ENCODE measurements at regions not wholly inside any gene's neighbourhood (a gene's known extent, or its start where the extent isn't known, plus 50 kb on each side); places are given as distances from the start of the nearest gene placed in this dataset.
"Not testable (repeated sequence)": the region's sequence is repeated elsewhere in the genome, so short reads cannot be mapped to it uniquely, and the experiment has no call there.

DNA sequence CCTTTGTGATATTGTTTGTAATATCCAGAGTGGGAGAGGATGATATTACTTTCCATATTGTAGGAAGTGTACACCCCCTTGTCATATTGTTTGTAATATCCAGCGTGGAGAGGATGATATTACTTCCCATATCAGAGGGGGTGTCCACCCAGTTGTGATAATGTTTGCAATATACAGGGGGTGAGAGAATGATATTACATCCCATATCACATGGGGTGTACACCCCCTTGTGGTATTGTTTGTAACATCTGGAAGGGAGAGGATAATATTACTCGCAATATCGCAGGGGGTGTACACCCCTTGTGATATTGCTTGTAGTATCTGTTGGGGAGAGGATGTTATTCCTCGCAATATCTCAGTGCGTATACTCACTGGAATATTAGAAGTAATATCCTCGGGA, 61.5 kb downstream of the PRSS23 start:
- H3K4me1 Mint-ChIP-seq (ENCODE audit: low read depth), result no peaks in the 10 kb centered on the region
- H3K36me3 Mint-ChIP-seq (ENCODE audit: low read depth), result no peaks in the 10 kb centered on the region
- H3K27ac Mint-ChIP-seq, result no peak overlapping the region
- no peaks in the 10 kb centered on the region for H3K9me3 Mint-ChIP-seq
- peaks cover 11% of the 10 kb centered on the region for H3K27me3 Mint-ChIP-seq (ENCODE audit: low read depth)
- CTCF ChIA-PET, result no interaction called here
- DNase-seq, result no peak
- no peak overlapping the region for H3K4me3 Mint-ChIP-seq
- intact Hi-C loops (cut with micrococcal nuclease), result no loop called here

DNA sequence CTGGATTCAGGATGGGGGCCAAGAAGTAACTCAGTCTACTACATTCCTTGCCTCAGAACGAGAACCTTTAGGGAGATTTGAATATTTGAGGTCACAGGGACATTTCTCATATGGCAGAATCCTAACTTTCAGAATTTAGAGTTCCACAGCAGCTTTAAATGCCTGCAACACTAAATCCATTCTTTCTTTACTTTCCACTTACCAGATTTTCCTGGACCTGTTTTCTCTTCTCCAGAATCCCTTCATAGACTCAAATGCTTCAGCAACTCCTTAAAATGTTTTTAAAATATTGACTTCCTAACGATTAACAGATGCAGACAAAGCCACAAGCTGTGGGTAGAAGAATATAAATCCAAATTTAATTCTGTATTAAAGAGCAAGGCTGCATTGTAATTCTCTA, 63.1 kb downstream of the PRSS23 start:
- H3K27ac Mint-ChIP-seq, result no peak overlapping the region
- no peaks in the 10 kb centered on the region for H3K9me3 Mint-ChIP-seq
- intact Hi-C loops (cut with micrococcal nuclease), result no loop called here
- H3K36me3 Mint-ChIP-seq (ENCODE audit: low read depth), result no peaks in the 10 kb centered on the region
- CTCF ChIA-PET, result no interaction called here
- DNase-seq, result no peak
- H3K4me3 Mint-ChIP-seq, result no peak overlapping the region
- no peaks in the 10 kb centered on the region for H3K4me1 Mint-ChIP-seq (ENCODE audit: low read depth)
- peaks cover 8% of the 10 kb centered on the region for H3K27me3 Mint-ChIP-seq (ENCODE audit: low read depth)

DNA sequence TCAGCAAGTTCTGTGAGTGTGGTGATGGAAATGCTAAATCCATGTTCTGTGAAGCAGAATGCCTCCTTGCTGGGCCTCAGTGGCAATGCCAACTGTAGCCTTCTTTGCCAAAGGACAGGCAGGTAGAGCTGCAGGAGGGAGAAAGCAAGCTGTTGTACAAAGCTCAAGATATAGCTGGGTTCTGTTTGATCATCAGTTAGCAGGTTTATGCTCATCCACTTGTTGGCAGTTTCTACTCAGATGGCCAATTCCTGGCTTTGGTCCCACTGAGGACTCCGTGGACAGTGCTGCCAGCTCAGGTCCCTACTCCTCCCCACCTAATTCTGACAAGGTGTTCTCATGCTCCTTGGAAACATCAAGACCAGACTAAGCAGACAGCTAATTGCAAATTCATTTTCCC, 65.1 kb downstream of the PRSS23 start:
- no peaks in the 10 kb centered on the region for H3K4me1 Mint-ChIP-seq (ENCODE audit: low read depth)
- DNase-seq, result no peak
- no peak overlapping the region for H3K4me3 Mint-ChIP-seq
- intact Hi-C loops (cut with micrococcal nuclease), result no loop called here
- H3K27me3 Mint-ChIP-seq (ENCODE audit: low read depth), result no peaks in the 10 kb centered on the region
- H3K9me3 Mint-ChIP-seq, result no peaks in the 10 kb centered on the region
- CTCF ChIA-PET, result no interaction called here
- no peak overlapping the region for H3K27ac Mint-ChIP-seq
- H3K36me3 Mint-ChIP-seq (ENCODE audit: low read depth), result no peaks in the 10 kb centered on the region

DNA sequence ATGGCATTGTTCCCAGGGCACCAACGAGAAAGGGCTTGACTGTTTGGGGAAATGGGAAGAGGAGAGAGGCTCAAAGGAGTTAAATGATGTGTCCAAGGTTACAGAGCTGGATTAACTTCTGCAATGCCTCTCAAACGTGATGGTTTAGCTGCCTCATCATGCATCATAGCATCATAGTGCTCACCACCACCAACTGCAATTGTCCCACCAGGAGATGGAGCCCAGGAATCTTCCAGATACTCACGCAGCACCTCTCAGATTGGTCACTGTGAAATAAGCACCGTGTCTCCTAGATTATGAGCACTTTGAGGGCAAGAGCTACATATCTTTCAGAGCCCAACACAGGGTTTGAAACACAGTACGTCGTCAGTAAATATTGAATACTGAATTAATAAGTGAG, 69.2 kb downstream of the PRSS23 start:
- Mint-ChIP-seq H3K4me1 (ENCODE audit: low read depth) (no peaks in the 10 kb centered on the region), H3K36me3 (ENCODE audit: low read depth) (no peaks in the 10 kb centered on the region), H3K9me3 (no peaks in the 10 kb centered on the region), H3K27ac (no peak overlapping the region), H3K27me3 (ENCODE audit: low read depth) (no peaks in the 10 kb centered on the region), H3K4me3 (no peak overlapping the region)
- DNase-seq, result no peak
- CTCF ChIA-PET, result interaction anchor here (0.6 to 4.4 kb wide), 7 partner anchors 23 to 415 kb away, joined by 3 to 38 read pairs (median 4); no protein-coding TSS in a partner anchor
- intact Hi-C loops (cut with micrococcal nuclease), result no loop called here

DNA sequence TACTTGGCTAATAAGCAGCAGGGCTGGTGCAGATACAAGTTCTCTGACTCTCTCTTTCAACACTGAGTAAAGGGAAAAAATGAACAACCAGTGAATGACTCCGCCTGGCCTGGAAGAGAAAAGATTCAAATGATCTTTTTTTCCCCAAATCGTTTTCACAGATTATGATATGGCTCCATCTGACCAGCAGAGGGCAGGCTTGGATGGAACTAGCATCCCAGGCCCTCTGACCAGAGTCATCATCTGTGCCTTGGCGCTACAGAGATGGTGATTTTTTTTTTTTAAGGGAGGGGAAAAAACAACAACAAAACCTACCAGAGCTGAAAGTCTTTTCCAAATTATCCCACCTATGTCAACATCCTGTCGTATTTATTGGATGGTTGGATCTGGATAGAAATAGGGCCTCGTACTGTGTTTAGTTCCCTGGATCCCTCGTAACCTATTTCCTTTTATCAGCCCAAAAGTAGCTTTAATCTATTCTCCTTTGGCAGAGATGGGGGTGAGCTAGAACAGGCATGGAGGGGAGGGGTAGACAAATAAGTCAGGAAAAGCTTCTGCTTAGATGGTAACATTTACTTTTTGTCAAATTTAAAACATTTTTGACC, 69.7 kb downstream of the PRSS23 start:
- peak; percentile 73 for DNase-seq
- Mint-ChIP-seq H3K36me3 (ENCODE audit: low read depth) (no peaks in the 10 kb centered on the region), H3K27me3 (ENCODE audit: low read depth) (no peaks in the 10 kb centered on the region), H3K4me1 (ENCODE audit: low read depth) (no peaks in the 10 kb centered on the region), H3K9me3 (no peaks in the 10 kb centered on the region), H3K4me3 (no peak overlapping the region), H3K27ac (no peak overlapping the region)
- CTCF ChIA-PET, result interaction anchor here (0.6 to 4.4 kb wide), 15 partner anchors 17 to 429 kb away, joined by 3 to 38 read pairs (median 4); no protein-coding TSS in a partner anchor
- intact Hi-C loops (cut with micrococcal nuclease), result loop anchor here (1.0 kb wide), 4 partner anchors 33 to 551 kb away; no protein-coding TSS in a partner anchor

DNA sequence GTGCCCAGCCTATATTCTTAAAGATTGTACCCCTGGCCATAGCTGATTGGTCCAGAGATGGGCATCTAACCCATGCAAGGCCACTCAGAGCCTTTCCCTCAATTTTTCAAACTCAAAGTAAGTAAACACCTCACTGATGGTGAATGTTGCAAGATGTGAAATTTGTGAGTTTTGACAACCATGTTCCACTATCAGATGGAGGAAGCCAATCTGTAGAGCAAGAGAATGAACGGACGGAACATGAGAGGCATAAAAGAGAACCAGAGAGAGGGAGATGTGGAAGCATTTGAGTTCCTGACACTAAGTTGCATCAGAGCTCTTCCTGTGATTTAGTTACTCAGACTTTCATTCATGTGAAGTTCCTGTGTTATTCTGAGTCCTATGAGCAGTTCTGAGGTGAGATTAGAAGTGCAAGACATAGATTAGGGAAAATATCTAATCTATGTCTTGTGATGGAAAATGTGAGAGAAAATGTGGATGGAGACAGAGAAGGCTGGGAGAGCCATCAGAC, 73.3 kb downstream of the PRSS23 start:
- H3K4me3 Mint-ChIP-seq, result no peak overlapping the region
- H3K36me3 Mint-ChIP-seq (ENCODE audit: low read depth), result no peaks in the 10 kb centered on the region
- no peaks in the 10 kb centered on the region for H3K27me3 Mint-ChIP-seq (ENCODE audit: low read depth)
- no peaks in the 10 kb centered on the region for H3K4me1 Mint-ChIP-seq (ENCODE audit: low read depth)
- CTCF ChIA-PET, result interaction anchor here (0.7 kb wide), 1 partner anchor 12 kb away, joined by 3 read pairs; no protein-coding TSS in a partner anchor
- DNase-seq, result no peak
- no peaks in the 10 kb centered on the region for H3K9me3 Mint-ChIP-seq
- intact Hi-C loops (cut with micrococcal nuclease), result no loop called here
- H3K27ac Mint-ChIP-seq, result no peak overlapping the region

DNA sequence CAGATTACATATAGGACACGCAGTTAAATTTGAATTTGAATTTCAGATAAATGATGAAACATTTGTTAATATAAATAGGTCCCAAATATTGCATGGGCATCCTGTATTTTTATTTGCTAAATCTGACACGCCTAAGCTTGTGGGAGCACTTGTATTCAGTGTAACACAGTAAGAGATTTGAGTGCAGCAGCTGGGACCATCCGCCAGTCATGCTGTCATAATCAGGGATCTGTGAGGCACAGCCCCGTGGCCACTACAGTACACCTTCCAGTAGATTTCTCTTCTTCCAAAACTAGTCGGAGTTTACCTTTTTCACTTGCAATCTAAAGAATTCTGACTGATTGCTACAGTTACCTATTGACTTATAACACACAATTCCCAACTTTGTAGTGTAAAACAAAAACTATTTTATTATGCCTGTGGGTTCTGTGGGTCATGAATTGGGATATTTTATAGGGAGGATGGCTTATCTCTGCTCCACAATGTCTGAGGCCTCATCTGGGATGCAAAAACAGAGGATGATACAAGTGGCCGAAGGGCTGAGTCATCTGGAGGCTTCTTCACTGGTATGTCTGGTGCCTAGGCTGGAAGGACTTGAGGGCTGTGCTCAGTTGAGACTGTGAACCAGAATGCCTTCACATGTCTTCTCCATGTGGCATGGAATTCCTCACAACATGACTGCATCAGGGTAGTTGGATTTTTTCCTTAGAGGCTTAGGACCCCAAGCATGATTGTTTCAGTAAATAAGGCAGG, 74.1 kb downstream of the PRSS23 start:
- no peak overlapping the region for H3K4me3 Mint-ChIP-seq
- no peaks in the 10 kb centered on the region for H3K36me3 Mint-ChIP-seq (ENCODE audit: low read depth)
- CTCF ChIA-PET, result no interaction called here
- no peak for DNase-seq
- no peaks in the 10 kb centered on the region for H3K27me3 Mint-ChIP-seq (ENCODE audit: low read depth)
- H3K27ac Mint-ChIP-seq, result no peak overlapping the region
- intact Hi-C loops (cut with micrococcal nuclease), result no loop called here
- no peaks in the 10 kb centered on the region for H3K4me1 Mint-ChIP-seq (ENCODE audit: low read depth)
- H3K9me3 Mint-ChIP-seq, result no peaks in the 10 kb centered on the region

DNA sequence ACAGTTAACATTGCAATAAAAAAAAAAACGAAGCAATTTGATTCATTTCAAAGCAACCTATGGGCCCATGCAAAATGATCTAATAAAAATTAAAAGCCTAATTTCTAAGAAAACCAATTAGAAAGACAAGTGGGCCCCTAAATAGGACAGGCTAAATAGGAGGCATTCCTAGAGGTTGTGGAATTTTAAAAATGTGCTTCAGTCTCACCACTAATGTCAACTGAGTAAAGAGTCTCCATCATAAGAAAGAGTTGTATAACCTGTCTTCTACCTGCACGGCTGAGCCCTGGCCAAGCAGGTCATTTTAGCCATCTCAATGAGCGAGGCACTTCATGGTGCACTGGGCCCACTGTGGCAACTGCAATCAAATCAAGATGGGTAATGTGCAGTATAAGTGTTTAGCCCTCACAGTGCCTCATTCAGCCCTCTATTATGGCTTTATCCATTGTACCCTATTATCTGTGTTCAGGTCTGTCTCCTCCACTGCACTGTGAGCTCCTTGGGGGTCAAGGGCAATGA, 76.4 kb downstream of the PRSS23 start:
- no peak for DNase-seq
- Mint-ChIP-seq H3K4me3 (no peak overlapping the region), H3K9me3 (no peaks in the 10 kb centered on the region), H3K4me1 (ENCODE audit: low read depth) (no peaks in the 10 kb centered on the region), H3K36me3 (ENCODE audit: low read depth) (no peaks in the 10 kb centered on the region), H3K27me3 (ENCODE audit: low read depth) (no peaks in the 10 kb centered on the region), H3K27ac (no peak overlapping the region)
- intact Hi-C loops (cut with micrococcal nuclease), result no loop called here
- CTCF ChIA-PET, result no interaction called here

DNA sequence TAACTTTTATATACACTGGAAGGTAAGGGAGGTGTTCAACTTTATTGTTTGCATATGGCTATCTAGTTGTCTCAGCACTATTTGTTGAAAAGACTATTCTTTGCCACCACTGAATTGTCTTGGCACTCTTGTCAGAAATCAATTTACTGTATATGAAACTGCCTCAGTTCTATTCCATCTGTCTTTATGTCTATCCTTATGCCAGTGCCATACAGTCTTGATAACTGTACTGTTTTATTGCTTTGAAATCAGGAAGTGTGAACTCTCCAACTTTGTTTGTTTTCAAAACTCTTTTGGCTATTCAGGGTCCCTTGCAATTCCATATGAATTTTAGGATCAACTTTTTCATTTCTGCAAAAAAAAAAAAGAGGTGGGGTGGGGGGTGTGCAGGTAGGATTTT, 77.2 kb downstream of the PRSS23 start:
- Mint-ChIP-seq H3K27ac (no peak overlapping the region), H3K36me3 (ENCODE audit: low read depth) (no peaks in the 10 kb centered on the region), H3K4me1 (ENCODE audit: low read depth) (no peaks in the 10 kb centered on the region), H3K4me3 (no peak overlapping the region), H3K27me3 (ENCODE audit: low read depth) (no peaks in the 10 kb centered on the region), H3K9me3 (no peaks in the 10 kb centered on the region)
- DNase-seq, result no peak
- CTCF ChIA-PET, result no interaction called here
- intact Hi-C loops (cut with micrococcal nuclease), result no loop called here

DNA sequence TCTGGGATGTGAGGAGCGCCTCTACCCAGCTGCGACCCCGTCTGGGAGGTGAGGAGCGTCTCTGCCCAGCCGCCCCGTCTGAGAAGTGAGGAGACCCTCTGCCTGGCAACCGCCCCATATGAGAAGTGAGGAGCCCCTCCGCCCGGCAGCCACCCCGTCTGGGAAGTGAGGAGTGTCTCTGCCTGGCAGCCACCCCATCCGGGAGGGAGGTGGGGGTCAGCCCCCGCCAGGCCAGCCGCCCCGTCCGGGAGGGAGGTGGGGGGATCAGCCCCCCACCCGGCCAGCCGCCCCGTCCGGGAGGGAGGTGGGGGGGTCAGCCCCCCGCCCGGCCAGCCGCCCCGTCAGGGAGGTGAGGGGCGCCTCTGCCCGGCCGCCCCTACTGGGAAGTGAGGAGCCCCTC, 76.0 kb downstream of the FZD4 start:
- intact Hi-C loops (cut with micrococcal nuclease); H3K27ac Mint-ChIP-seq; H3K27me3 Mint-ChIP-seq (ENCODE audit: low read depth); H3K9me3 Mint-ChIP-seq; H3K4me3 Mint-ChIP-seq; CTCF ChIA-PET; H3K36me3 Mint-ChIP-seq (ENCODE audit: low read depth); DNase-seq; H3K4me1 Mint-ChIP-seq (ENCODE audit: low read depth): not testable (repeated sequence)

DNA sequence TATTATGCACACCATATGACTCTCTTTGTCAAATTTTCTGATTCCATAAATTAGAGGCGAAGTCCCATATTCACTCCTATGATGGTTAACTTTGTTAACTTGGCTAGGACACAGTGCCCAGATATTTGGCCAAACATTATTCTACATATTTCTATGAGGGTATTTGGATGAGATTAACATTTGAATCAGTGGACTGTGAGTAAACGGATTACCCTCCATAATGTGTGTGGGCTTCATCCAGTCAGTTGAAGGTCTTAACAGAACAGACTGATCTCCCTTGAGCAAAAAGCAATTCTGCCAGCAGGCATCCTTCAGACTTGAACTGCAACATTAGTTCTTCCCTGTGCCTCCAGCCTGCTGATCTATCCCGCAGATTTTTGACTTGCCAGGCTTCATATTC, 69.9 kb downstream of the FZD4 start:
- CTCF ChIA-PET, result interaction anchor here (0.6 kb wide), 1 partner anchor 12 kb away, joined by 3 read pairs; no protein-coding TSS in a partner anchor
- H3K4me1 Mint-ChIP-seq (ENCODE audit: low read depth), result no peaks in the 10 kb centered on the region
- no peak for DNase-seq
- peaks cover 7% of the 10 kb centered on the region for H3K27me3 Mint-ChIP-seq (ENCODE audit: low read depth)
- no peak overlapping the region for H3K4me3 Mint-ChIP-seq
- no peak overlapping the region for H3K27ac Mint-ChIP-seq
- intact Hi-C loops (cut with micrococcal nuclease), result no loop called here
- no peaks in the 10 kb centered on the region for H3K9me3 Mint-ChIP-seq
- H3K36me3 Mint-ChIP-seq (ENCODE audit: low read depth), result no peaks in the 10 kb centered on the region

DNA sequence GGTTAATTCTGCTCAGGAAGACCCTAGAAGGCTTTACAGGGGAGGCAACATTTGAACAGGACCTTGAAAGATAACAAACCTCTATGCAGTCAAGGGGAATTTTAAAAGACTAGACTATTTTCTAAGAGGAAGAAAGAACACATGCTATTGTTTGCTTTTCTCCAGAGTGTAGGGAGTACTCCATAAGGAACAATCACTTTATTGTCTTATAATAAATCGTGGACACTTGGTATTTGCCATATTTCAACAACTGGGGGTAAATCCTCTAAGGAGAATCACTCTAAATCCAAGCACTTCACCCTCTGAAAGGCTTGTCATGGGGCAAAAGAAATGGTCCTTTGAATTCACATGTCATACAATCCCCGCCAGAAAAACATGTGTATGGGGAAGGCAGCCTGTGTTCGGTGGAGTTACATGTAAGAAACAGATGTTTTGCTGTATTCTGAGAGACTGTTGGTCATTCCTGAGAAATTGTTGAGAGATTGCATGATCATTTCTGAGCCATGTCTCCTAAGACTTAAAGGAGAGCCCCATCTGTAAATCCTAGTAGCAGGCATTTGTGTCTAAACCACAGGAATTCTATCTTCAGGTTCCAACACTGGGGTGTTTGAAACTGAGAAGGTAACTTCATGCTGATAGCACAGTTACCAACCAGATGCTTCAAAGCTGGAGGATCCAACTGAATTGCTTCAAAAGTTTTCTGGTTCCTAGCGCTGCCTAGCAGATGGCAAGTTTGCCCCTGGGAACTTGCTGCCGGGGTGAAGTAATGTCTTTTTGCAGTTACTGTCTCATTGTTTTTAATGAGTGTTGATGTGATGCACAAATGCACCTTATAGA, 66.8 kb downstream of the FZD4 start:
- Mint-ChIP-seq H3K9me3 (no peaks in the 10 kb centered on the region), H3K4me3 (no peak overlapping the region), H3K27me3 (ENCODE audit: low read depth) (peaks cover 7% of the 10 kb centered on the region), H3K27ac (no peak overlapping the region), H3K36me3 (ENCODE audit: low read depth) (no peaks in the 10 kb centered on the region), H3K4me1 (ENCODE audit: low read depth) (no peaks in the 10 kb centered on the region)
- DNase-seq, result no peak
- intact Hi-C loops (cut with micrococcal nuclease), result no loop called here
- CTCF ChIA-PET, result interaction anchor here (0.9 kb wide), 1 partner anchor 18 kb away, joined by 3 read pairs; no protein-coding TSS in a partner anchor
